ENCODE measurements at regions not wholly inside any gene's neighbourhood (a gene's known extent, or its start where the extent isn't known, plus 50 kb on each side); places are given as distances from the start of the nearest gene placed in this dataset.
A peak's percentile ranks its signal among the peaks of the same experiment; 100 is the strongest.

- Histone ChIP-seq H4K91ac (ENCODE audit: insufficient read depth, low read depth, low read length) (no peak overlapping the region), H3K4me3 (ENCODE audit: insufficient read depth, low read depth, low read length) (no peak overlapping the region), H2AK9ac (replicated peaks; ENCODE audit: low read depth, low read length, poor library complexity) (no peak overlapping the region), H2BK5ac (ENCODE audit: low read depth, low read length, poor library complexity, severe bottlenecking) (no peak overlapping the region), H2BK15ac (ENCODE audit: low read depth, low read length) (no peak overlapping the region), H3K23ac (ENCODE audit: low read depth, low read length) (no peak overlapping the region), H3K14ac (replicated peaks; ENCODE audit: low read depth, low read length) (no peak overlapping the region), H2BK120ac (ENCODE audit: low read depth, low read length) (no peak overlapping the region), H3K4ac (ENCODE audit: low read depth, low read length) (no peak overlapping the region), H4K20me1 (ENCODE audit: insufficient read depth, low read length) (no peaks in the 10 kb centered on the region), H3K4me1 (ENCODE audit: control insufficient read depth, insufficient read depth, low read length) (peaks cover 2% of the 10 kb centered on the region; the same call in 1 of the 2 replicates), H3K27me3 (ENCODE audit: control insufficient read depth, insufficient read depth, low read length) (no peaks in the 10 kb centered on the region), H3K9me1 (ENCODE audit: insufficient read depth, low read length) (no peaks in the 10 kb centered on the region), H2BK20ac (ENCODE audit: low read depth, low read length) (no peak overlapping the region), H3K9me3 (ENCODE audit: control insufficient read depth, insufficient read depth, low read length) (no peaks in the 10 kb centered on the region), H4K5ac (ENCODE audit: low read depth, low read length) (no peak overlapping the region), H3K4me2 (ENCODE audit: low read depth, low read length) (no peak overlapping the region; the same call in 1 of the 2 replicates), H4K8ac (ENCODE audit: low read depth in 2 of 2, low read length in 2 of 2) (no peak overlapping the region), H2AK5ac (ENCODE audit: low read depth, low read length) (no peak overlapping the region), H3K36me3 (ENCODE audit: control insufficient read depth, insufficient read depth, low read length) (no peaks in the 10 kb centered on the region), H2AFZ (replicated peaks; ENCODE audit: low read length, poor library complexity) (no peak overlapping the region), H3K27ac (ENCODE audit: insufficient read depth, low read length) (no peak overlapping the region), H3K79me1 (ENCODE audit: low read depth in 1 of 2, low read length in 2 of 2) (no peaks in the 10 kb centered on the region), H3K56ac (ENCODE audit: extremely low read depth, insufficient read depth, low read length) (no peak overlapping the region), H3K18ac (ENCODE audit: low read depth, low read length) (no peak overlapping the region), H3K9ac (ENCODE audit: low read depth, low read length) (no peak overlapping the region)
- CTCF ChIA-PET: interaction anchor here (0.6 kb wide), 1 partner anchor 180 kb away, joined by 3 read pairs; no protein-coding TSS in a partner anchor
- dilution Hi-C loops (cut with HindIII; ENCODE audit: low sequenced_read_pairs, unreplicated experiment): no loop called here
- DNase-seq (peak; percentile 60), ATAC-seq (ENCODE audit: low read depth) (peak; percentile 74)
- in situ Hi-C loops (cut with MboI; ENCODE audit: low sequenced_read_pairs): no loop called here
- POLR2A ChIA-PET (ENCODE audit: unreplicated experiment): no interaction called here
- intact Hi-C loops (cut with micrococcal nuclease): no loop called here
- WGBS, 2 experiments (ENCODE audit: extremely low coverage in 2 of 2, insufficient read length in 1 of 2): no CpG with 5 or more reads among the region's 3 CpGs
- no TSS peak for BruUV-seq (replicated peaks)
- TF ChIP-seq RCOR1 (IDR thresholded peaks at IDR 0.05; ENCODE audit: insufficient replicate concordance, low read length): no peak
- TF ChIP-seq RAD21 (IDR thresholded peaks at IDR 0.05; ENCODE audit: low read length): no peak
- no peak for TF ChIP-seq MXI1 (IDR thresholded peaks at IDR 0.05; ENCODE audit: borderline replicate concordance, low read depth, low read length)
These were observed 607.5 kb downstream of the SLC6A15 start for GRCh38 chr12:84305144-84305543.

All from IMR-90 (cell line).